GM19468 (cell line): ENCODE measurements at regions not wholly inside any gene's neighbourhood (a gene's known extent, or its start where the extent isn't known, plus 50 kb on each side); places are given as distances from the start of the nearest gene placed in this dataset.

ENCODE experiments used
- ATAC-seq: cut with Tn5 transposase; IDR thresholded peaks from one replicate; pipeline ENCODE4 v1.9.1; 2021; ENCODE audit warnings: mild to moderate bottlenecking, moderate library complexity, moderate number of reproducible peaks; ENCODE audit not compliant: unreplicated experiment; ENCODE audit errors: extremely low read depth

DNA sequence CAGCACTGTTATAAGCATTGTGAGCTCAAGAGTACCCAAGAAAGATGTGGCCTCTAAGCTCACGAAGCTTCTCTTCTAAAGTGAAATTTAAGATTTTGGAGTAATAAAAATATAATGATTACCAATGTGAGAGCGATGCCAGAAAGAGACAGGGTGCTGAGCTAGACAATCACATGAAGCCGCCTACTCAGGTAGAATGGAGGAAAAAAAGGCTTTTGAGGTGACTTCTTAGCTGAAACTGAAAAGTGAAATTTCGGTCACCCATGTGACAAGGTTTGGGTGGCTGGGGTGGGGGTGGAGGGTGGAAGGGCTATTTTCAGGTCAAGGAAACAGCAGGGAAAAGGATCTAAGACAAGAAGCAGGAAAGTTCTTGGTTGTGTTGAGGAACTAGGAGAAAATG is 388.2 kb upstream of the WWC1 start:
- no peak for ATAC-seq

DNA sequence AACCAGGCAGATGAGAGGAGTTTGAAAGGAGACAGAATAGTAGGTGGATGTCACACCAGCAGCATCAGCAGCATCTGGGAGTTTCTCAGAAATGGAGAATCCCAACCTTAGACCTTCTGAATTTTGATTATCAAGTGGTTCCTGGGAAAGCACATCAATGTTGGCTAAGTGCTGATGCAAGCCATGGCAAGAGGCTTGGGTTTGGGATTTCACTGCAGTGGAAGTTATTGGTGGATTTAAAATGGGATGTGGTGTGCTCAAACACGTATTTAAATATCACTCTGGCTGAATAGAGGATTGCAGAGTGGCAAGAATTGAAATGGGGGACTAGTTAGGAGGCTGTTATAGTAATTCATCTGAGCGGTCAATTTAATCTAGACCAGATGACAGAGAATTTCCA is 387.8 kb upstream of the WWC1 start:
- no peak for ATAC-seq

DNA sequence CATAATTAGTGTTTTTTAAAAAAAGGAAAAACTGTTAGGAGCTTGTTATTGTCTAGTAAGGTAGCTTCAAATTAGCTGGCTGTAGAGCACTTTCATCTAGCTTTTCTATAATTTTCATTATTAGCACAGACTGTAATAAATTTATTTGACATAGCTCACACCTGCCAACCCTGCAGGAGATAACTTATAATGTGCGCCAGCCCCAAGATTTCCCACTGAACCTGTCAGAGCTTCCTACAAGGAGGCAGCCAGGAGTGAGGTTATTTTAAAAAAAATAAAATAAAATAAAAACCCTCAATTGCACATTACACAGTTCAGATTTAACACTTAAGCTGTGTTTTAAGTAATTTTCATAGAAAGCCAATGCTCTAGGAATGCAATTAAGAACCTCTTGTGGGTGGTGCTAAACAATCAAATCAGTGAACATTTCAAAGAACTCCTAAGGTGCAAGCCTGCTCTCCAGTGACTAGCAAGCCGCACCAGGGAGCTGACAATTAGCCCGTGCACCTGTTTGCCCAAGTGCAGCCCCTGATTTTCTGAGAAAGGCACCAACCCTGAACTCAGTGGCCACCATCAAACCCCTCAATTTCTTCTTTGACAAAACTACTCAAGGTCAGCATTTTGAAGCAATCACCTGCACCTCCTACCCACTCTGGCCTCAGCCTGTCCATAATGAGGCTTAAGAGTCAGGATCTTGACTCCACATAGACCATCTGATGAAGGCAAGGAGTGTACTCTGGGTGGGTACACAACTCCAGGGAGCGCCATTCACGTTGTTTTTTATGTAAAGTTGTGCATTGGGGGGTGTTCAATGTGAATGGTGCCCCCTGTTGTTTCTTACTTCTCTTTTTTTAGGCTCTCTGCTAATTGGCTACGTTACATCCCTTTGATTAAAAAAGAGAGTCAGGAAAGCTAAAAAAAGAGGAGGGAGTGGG is 385.3 kb upstream of the WWC1 start:
- ATAC-seq: no peak

DNA sequence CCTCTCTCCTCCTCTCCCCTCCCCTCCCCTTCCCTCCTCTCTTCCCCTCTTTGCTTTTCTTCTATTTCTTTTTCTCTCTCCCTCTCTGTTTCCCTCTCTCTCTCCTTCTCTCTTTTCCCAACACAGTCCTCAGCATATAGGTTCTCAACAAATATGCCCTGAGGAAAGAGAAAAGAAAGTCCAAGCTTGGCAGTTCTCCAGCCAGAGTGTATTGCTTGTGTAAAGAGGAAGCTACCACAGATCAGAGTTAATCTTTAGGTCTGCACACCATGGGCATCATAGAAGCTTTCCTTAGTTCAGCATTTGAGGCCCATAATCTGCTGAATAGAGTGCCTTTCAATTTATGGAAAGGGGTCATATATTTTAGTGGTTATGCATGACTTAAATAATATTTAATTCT is 382.8 kb upstream of the WWC1 start:
- no peak for ATAC-seq

DNA sequence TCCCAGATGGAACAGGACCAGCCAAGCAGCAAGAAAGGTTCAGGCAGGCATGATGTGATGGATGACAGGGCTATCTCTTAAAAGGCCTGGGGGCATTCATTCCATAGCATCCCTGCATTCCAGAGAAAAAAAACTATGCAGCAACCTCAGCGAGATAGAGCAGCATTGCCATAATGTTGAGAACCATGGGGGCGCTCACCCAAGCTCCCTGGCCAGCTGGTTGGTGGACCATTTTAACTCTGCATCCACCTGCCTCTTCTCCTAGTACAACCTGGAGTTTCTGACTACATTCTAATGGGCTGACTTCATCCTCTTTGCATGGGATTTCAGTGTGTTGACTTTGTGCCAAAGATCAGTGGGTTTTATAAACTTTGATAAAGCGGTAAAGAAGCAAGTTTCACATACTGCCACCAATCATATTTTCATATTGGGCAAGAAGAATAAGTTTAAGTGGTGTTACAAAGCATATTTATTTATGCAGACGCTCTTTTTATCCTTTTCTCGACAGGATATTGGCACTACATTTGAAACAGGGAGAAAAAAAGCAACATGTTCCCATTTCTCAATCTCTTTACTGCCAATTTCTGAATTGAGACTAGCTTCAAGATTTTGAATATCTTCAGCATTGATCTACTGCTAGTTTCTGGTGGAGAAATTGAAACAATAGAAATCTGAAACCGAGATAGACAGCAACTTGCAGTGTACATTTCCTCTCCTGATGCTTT is 378.3 kb upstream of the WWC1 start:
- no peak for ATAC-seq

DNA sequence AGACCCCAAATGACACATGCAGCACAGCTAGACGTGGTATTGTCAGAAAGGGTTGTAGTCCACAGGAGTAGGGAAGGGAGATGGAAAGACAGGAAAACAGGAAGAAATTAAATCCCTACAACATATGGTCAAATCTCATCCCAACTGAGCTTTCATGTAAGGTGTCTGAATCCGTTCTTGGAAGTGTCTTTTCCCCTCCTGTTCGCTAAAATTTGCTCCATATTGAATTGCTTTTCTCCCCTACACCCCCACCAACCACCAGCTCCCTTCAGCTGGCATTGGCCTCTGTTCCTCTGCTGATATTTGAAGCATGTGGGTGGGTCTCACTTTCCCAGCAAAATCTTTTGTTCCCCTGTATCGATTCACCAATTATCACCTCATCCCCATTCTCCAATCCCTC is 376.2 kb upstream of the WWC1 start:
- ATAC-seq: no peak

DNA sequence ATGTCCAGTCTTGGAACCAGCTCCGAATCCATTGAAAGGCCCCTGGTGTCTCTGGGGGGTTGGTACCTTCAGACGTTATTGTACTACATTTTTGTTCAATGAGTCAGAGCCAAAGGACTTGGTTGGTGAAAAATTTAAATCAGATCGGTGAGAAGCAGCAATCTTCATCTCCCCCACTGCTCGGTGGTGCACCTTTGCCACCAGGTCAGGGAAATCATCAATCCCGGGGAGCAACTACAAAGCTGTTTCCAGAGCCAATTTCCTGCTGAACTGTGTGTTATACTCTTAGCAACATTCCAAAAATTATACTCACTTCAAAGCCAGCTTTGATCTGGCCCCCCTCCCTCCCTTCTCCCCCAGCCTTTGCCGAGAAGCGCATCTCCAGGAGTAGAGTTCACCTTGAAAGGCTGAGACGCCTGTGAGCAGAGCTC is 375.2 kb upstream of the WWC1 start:
- no peak for ATAC-seq

DNA sequence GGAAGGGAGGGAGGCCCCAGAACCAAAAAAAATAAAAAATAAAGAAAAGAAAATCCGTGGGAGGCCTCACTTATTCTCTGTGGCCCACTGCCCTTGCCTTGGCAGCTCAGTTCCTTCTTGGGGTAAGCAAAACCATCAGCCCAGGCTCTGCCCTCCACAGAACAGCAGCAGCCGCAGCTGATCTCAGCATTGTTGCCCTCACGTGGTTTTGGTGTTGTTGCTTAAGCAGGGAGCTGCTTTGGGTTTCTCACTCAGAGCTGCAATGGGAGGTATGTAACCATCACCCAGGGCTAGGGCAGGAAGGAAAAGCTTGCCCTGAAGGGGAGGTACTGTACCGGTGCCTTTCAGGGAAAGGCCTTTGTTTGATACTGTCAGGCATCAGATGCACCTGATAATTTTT is 374.7 kb upstream of the WWC1 start:
- ATAC-seq: no peak

DNA sequence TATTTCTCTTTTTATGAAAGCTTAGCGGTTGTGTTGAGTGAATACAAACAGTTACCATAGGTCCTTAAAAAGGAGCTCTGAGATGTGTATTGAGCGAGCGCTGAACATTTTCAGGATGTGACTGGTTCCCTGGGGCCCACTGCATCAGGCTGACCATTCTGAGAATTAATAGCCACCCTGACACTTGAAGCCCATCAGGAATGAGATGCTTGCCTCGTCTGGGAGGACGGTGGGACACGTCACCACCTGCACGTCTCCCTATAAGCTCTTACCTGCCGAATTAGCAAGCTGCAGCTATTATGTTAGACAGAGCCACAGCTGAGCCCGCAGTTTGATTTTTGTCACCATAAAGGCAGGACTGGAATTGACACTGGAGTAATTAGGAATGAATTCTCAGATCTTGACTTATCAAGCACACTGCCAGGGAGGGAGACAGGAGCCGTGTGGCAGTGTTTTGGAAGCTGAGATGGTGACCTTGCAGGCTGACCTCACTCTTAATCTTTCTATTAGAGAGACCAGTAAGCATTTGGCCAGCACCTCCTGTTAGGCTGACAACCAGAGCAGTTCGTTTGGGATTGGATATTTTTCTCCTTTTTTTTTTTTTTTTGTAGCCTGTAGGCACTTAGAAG is 373.1 kb upstream of the WWC1 start:
- ATAC-seq: no peak

DNA sequence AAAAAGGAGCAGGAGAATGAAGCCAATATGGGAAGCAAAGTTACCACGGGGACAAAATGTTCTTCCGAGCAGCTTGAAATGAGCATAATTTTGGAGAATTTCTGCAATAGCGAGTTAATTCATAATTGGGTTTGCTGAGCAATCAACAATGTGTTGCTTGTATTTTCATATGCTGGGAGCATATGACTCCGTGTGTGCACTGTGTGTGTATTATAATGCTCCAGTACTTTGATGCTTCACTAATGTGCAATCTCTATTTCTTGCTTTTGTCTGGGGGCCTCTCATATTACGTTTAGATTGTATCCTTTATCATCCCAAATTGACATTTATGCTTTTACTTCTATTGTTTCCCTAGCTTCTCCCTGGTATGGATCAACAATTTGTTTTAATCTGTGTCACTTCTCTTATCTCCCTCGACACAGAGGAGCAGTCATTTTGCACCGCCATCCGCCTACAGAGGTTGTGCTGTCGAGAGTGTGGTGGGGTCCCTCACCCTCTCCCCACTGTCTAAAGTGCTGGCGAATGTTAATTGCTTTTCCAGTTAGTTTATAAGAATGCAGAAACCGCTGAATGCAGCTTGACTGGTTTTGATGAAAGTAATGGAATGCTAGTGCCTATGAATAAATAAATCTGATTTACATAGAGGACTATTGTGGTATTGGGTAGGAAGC is 372.5 kb upstream of the WWC1 start:
- ATAC-seq: no peak

DNA sequence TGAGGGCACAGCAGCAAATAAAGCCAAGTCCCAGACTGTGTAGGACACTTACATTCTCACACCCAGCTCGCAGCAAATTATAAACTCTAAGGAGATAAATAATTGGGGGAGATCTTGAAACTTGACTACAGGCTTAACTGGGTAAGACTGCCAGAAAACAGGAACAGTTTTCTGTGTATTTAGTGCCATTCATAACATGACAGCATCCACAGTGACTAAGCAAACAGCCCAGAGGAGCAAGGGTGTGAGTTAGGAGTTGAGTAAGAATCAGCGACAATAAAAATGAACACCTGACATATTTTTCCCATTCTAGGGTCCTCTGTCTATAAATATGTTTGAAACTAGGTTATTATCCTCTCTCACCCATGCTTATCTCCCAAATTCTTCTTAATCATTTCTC is 370.9 kb upstream of the WWC1 start:
- no peak for ATAC-seq

DNA sequence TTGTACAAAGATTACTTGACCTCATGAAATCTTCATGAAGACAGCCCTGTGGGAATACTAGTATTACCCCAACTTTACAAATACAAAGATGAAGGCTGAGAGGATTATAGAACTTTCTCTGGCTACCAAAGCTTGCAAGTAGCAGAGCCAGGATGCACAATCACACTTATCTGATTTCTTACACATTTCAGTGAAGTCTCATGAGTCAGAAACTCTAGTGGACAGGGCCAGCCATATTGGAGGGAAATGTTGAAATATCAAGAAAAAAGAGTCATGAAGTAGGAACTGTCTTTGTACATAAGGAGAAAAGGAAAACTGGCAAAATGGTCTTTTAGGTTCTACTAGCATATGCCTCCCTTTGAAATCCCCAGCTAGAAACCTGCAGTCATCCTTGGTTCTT is 369.6 kb upstream of the WWC1 start:
- no peak for ATAC-seq

DNA sequence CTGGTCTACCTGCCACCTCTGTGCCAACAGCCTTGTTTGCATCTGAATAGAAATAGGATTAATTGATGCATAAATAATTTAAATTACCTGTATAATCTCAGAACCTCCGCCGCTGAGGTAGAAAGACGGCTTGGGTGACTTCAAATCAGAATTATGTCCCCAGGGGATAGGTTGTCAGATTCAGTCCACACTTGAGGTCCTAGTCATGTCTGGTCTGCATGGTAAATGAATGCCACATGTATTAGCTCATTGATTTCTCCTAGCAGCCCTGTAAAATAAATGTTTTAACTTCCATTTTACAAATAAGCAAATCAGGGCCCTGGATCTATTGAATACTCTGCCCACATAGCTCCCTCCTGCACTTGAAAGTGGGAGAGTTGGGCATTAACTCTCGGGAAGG is 368.0 kb upstream of the WWC1 start:
- no peak for ATAC-seq

DNA sequence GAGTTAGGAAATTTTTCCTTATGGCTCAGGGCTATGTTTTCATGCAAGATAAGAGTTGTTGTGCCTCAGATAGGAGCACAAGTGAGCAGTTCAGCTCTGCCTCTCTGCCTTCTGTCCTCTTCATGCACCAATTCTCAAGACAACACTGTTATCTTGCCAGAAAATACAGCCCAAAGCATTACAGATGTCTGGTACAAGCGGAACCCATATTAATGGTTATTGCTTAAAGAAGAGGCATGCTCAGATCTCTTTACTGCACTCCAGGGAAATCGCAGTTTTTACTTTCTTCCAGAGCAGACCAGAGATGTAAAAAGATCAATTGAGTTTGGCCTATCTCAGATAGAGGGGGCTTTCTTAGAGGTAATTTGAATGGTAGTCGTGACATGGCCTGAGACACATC is 361.6 kb upstream of the WWC1 start:
- no peak for ATAC-seq

DNA sequence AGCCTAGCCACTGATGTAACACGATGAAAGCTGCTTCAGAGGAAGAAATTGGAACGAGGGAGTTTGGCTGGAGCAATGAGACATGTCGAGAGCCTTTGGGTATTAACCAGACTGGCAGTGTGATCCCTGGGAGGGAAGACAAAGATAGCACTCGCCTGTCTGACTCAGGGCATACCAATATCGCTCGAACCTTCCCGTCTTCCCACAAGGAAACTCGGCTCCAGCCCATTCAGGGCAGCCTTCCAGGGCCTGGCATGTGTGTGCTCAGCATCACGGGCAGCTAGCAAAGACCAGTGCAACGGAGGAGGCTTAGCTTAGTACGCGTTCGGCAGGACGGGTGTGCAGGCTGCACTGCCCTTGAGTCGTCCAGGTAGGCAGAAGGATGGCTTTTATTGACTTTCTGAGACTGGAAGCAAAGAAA is 356.9 kb upstream of the WWC1 start:
- ATAC-seq: no peak

DNA sequence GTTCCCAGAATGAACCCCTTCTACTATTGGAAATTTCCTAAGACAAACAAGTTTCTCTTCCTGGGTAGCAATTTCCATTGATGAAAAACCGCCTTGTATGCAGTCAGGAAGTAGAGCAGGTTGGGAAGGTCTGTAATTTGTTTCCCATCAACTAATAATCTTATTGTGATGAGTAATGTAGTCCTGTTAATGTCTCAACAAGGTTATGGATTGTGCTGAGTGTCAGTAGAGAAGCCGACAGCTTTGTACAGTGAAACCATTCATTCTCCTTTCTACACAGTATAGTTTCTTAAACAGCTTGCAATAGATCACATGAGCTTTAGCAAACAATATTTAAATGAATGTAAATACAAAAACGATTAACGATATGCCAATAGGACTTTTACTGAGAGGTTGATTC is 355.4 kb upstream of the WWC1 start:
- no peak for ATAC-seq

DNA sequence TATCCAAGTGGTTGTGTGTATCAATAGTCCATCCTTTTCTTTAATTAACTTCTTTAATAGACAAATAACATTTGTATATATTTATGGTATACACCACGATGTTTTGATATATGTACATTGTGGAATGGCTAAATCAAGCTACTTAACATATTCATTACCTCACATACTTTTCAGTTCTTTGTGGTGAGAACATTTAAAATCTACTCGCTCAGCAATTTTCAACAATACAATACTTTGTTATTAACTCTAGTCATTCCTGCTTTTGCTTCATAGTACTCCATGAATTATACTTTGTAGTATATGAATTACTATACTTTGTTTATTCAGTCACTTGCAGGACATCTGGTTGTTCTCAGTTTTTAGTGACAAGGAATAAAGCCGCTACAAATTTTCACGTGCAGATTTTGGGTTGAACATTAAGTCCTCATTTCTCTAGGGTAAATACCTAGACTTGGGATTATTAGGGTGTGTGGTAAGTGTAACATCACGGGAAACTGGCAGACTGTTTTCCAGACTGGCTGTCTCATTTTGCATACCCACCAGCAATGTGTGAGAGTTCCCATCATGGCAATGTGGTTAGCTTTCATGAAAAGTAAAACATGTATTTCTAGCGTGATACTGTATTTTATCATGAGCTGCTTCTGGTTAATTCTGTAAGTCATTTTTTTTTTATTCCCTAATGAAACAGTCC is 354.4 kb upstream of the WWC1 start:
- no peak for ATAC-seq

DNA sequence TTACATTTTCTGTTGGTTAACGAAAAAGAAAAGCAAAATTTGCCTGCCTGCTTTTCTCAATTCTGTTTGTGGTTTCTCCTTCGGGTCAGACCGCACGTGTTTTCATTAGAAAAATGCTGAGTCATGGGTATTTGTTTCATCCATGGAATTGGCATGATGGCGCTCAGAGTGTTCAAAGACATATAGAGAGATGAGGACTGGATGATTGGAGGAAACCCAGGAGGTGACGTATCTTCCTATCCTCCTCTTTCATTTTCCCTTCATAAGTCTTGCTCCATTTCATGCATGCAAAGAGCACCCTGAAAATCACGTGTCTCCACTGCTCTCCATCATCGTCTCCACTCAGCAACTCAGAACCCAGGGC is 353.8 kb upstream of the WWC1 start:
- ATAC-seq: no peak

DNA sequence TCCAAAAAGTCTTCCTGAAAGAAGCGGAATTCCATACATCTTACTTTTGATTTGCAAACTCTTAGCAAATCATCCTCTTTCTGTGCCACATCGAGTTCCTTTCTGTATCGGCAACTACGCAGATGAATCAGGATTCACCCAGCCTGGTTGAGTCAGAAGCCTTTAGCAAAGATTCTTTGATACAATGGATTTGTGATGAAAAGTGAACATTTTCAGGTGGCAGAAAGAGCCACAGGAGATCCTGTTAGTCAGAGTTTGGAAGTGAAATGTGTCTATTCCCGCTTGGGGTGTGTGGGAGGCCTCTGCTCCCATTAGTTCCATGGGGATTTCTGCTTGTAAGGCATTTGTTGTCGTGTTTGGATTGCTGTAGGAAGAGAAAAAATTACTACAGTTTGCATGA is 351.8 kb upstream of the WWC1 start:
- no peak for ATAC-seq

DNA sequence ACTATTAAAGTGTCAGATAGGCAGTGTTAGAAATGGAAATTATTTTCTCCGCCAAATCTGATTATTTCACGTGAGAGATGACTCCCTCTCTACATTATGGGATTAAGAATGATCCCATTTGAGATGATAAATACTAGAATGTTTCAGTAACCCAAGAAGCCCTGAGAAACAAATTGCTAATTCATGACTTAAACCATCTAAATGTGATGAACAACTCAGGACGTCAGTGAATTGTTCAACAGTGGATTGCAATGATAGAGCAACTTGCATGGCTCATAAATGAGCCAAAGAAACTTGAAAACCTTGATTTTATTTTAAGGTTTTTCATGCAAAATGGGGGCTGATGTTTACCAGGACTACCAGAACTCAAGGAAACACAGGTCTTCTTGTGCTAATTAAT is 350.5 kb upstream of the WWC1 start:
- ATAC-seq: no peak
